H9 (cell line): ENCODE measurements at regions not wholly inside any gene's neighbourhood (a gene's known extent, or its start where the extent isn't known, plus 50 kb on each side); places are given as distances from the start of the nearest gene placed in this dataset.

Experiments used
- DNase-seq: peaks from one replicate; pipeline ENCODE4 v3.0.0-alpha.2; 2017
- H2AFZ ChIP-seq: one replicate; pipeline ENCODE4 v1.6.1; 2013; ENCODE audit warnings: mild to moderate bottlenecking, low read length, control low read depth, moderate library complexity
- H2AK5ac ChIP-seq: 2 replicates; pipeline ENCODE4 v1.6.1; 2013; ENCODE audit warnings: low read length, control low read depth, mixed read lengths; ENCODE audit not compliant: insufficient read length
- H2BK120ac ChIP-seq: one replicate; pipeline ENCODE4 v1.6.1; 2013; ENCODE audit warnings: low read depth, mild to moderate bottlenecking, low read length, control low read depth, inconsistent platforms; ENCODE audit not compliant: poor library complexity, severe bottlenecking
- H2BK12ac ChIP-seq: 2 replicates; pipeline ENCODE4 v1.6.1; 2013; ENCODE audit warnings: low read length, control low read depth, mixed read lengths, low read depth; ENCODE audit not compliant: insufficient read length
- H2BK15ac ChIP-seq: 2 replicates; pipeline ENCODE4 v1.6.1; 2013; ENCODE audit warnings: low read depth, low read length, control low read depth
- H2BK20ac ChIP-seq: one replicate; pipeline ENCODE4 v1.6.1; 2013; ENCODE audit warnings: low read depth, mild to moderate bottlenecking, low read length, control low read depth, inconsistent platforms; ENCODE audit not compliant: poor library complexity, severe bottlenecking
- H2BK5ac ChIP-seq: 2 replicates; pipeline ENCODE4 v1.6.1; 2013; ENCODE audit warnings: low read length, control low read depth, mixed read lengths; ENCODE audit not compliant: insufficient read length
- H3K14ac ChIP-seq: 2 replicates; pipeline ENCODE4 v1.6.1; 2013; ENCODE audit warnings: low read length, control low read depth; ENCODE audit not compliant: insufficient read depth
- H3K18ac ChIP-seq: 2 replicates; pipeline ENCODE4 v1.6.1; 2013; ENCODE audit warnings: low read depth, mild to moderate bottlenecking, mixed read lengths, low read length, control low read depth; ENCODE audit not compliant: insufficient read length
- H3K23ac ChIP-seq: 2 replicates; pipeline ENCODE4 v1.6.1; 2013; ENCODE audit warnings: low read length, control low read depth, mixed read lengths, low read depth; ENCODE audit not compliant: insufficient read length
- H3K23me2 ChIP-seq: 2 replicates; pipeline ENCODE4 v1.6.1; 2013; ENCODE audit warnings: low read depth, mild to moderate bottlenecking, mixed read lengths, low read length, control low read depth; ENCODE audit not compliant: insufficient read length, poor library complexity, severe bottlenecking
- H3K27ac ChIP-seq: 2 replicates; pipeline ENCODE4 v1.5.1; 2013; ENCODE audit warnings: low read length, control low read depth, mixed read lengths, low read depth; ENCODE audit not compliant: insufficient read length
- H3K27me3 ChIP-seq: 2 replicates; pipeline ENCODE4 v1.6.1; 2013; ENCODE audit warnings: low read length, control low read depth, inconsistent platforms; ENCODE audit not compliant: insufficient read depth
- H3K4ac ChIP-seq: 2 replicates; pipeline ENCODE4 v1.6.1; 2013; ENCODE audit warnings: low read depth, mild to moderate bottlenecking, control low read depth, inconsistent platforms, low read length, moderate library complexity
- H3K4me1 ChIP-seq: 2 replicates; pipeline ENCODE4 v1.6.1; 2013; ENCODE audit warnings: low read length, control low read depth, inconsistent platforms; ENCODE audit not compliant: insufficient read depth
- H3K4me2 ChIP-seq: 2 replicates; pipeline ENCODE4 v1.6.1; 2013; ENCODE audit warnings: low read length, control low read depth, mixed read lengths; ENCODE audit not compliant: insufficient read length, insufficient read depth
- H3K56ac ChIP-seq: 2 replicates; pipeline ENCODE4 v1.6.1; 2013; ENCODE audit warnings: low read depth, mild to moderate bottlenecking, mixed read lengths, low read length, control low read depth; ENCODE audit not compliant: insufficient read length
- H3K79me1 ChIP-seq: 2 replicates; pipeline ENCODE4 v1.6.1; 2013; ENCODE audit warnings: low read depth, mild to moderate bottlenecking, moderate library complexity, low read length, control low read depth, inconsistent platforms; ENCODE audit not compliant: insufficient read depth, poor library complexity, severe bottlenecking
- H3K79me2 ChIP-seq: 2 replicates; pipeline ENCODE4 v1.6.1; 2013; ENCODE audit warnings: low read length, control low read depth, inconsistent platforms; ENCODE audit not compliant: insufficient read depth
- H3K9ac ChIP-seq: 2 replicates; pipeline ENCODE4 v1.6.1; 2013; ENCODE audit warnings: low read length, control low read depth, mixed read lengths; ENCODE audit not compliant: insufficient read length; ENCODE audit errors: extremely low read depth
- H3K9me3 ChIP-seq: one replicate; pipeline ENCODE4 v1.6.1; 2013; ENCODE audit warnings: low read depth, low read length, inconsistent platforms; ENCODE audit not compliant: control insufficient read depth
- H3T11ph ChIP-seq: one replicate; pipeline ENCODE4 v1.6.1; 2013; ENCODE audit warnings: mild to moderate bottlenecking, low read length, control low read depth, inconsistent platforms
- H4K20me1 ChIP-seq: one replicate; pipeline ENCODE4 v1.6.1; 2013; ENCODE audit not compliant: control insufficient read depth, insufficient read length, insufficient read depth
- H4K5ac ChIP-seq: 2 replicates; pipeline ENCODE4 v1.6.1; 2013; ENCODE audit warnings: low read depth, mild to moderate bottlenecking, mixed read lengths, low read length, control low read depth; ENCODE audit not compliant: insufficient read length
- H4K8ac ChIP-seq: replicated peaks from 2 replicates; pipeline ENCODE4 v1.6.1; 2013; ENCODE audit warnings: low read length, control low read depth, mixed read lengths, low read depth; ENCODE audit not compliant: insufficient read length
- H4K91ac ChIP-seq: 2 replicates; pipeline ENCODE4 v1.6.1; 2013; ENCODE audit warnings: low read depth, mild to moderate bottlenecking, moderate library complexity, mixed read lengths, low read length, control low read depth; ENCODE audit not compliant: insufficient read length
- H3K27ac Mint-ChIP-seq, 3 experiments: 2 replicates in 2 of 3; 3 replicates in 1 of 3; pipeline ENCODE4 v1.8.0; 2020 to 2021; ENCODE audit warnings: mixed read lengths in 3 of 3, mild to moderate bottlenecking in 1 of 3, moderate library complexity in 1 of 3
- H3K27me3 Mint-ChIP-seq: 2 replicates; pipeline ENCODE4 v1.8.0; 2021; ENCODE audit warnings: low read depth, mild to moderate bottlenecking, moderate library complexity, mixed read lengths
- H3K36me3 Mint-ChIP-seq, 3 experiments: 2 replicates in 2 of 3; 3 replicates in 1 of 3; pipeline ENCODE4 v1.8.0; 2020 to 2021; ENCODE audit warnings: low read depth in 3 of 3, mixed read lengths in 3 of 3; ENCODE audit not compliant: insufficient read depth in 1 of 3
- H3K4me1 Mint-ChIP-seq, 2 experiments: 2 replicates each; pipeline ENCODE4 v1.8.0; 2020; ENCODE audit warnings: mixed read lengths in 2 of 2
- H3K4me3 Mint-ChIP-seq, 2 experiments: 2 replicates in 1 of 2; 3 replicates in 1 of 2; pipeline ENCODE4 v1.8.0; 2020 to 2021; ENCODE audit warnings: mild to moderate bottlenecking in 2 of 2, mixed read lengths in 2 of 2, moderate library complexity in 1 of 2
- H3K9me3 Mint-ChIP-seq, 2 experiments: 2 replicates in 1 of 2; 3 replicates in 1 of 2; pipeline ENCODE4 v1.8.0; 2020; ENCODE audit warnings: mild to moderate bottlenecking in 2 of 2, mixed read lengths in 2 of 2, moderate library complexity in 1 of 2
- CTCF ChIP-seq: fragments of 200-600 bp; sonication (generic); conservative IDR thresholded peaks from 3 replicates; pipeline ENCODE4 v1.8.0; 2021; ENCODE audit warnings: antibody characterized with exemption, mild to moderate bottlenecking
- WGBS: extraction: QIAGEN DNeasy Blood & Tissue Kit; methylation state at CpG from one replicate; pipeline ENCODE4 v1.1.7; 2013; ENCODE audit warnings: missing lambda C conversion rate, low lambda C conversion rate, mixed read lengths; ENCODE audit not compliant: insufficient read length; ENCODE audit errors: extremely low coverage; 5-methylcytosine and 5-hydroxymethylcytosine counted together

DNA sequence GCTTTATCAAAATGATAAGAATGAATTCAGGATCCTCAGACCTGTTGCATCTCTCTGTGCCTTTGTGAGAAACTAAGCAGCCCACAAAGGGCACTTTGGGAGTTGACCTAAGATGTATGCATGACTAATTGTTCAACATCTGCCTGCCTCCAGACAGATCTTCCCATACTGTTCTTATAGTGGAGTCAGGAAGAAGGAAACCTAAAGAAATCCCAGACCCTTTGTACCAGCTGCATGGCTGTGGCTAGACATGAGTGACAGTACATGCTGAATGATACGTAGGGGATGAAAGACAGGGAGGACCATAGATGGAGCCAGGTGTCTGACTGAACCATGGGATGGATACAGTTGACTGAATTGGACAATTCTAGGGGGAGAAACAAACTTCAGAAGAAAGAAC, 148.7 kb upstream of the PCGF5 start:
- no peak overlapping the region for H2BK5ac ChIP-seq
- no peak overlapping the region for H4K5ac ChIP-seq
- no peak overlapping the region for H3K4ac ChIP-seq
- Mint-ChIP-seq H3K4me3 (no peak overlapping the region), H3K36me3 (no peaks in the 10 kb centered on the region), H3K27ac (no peak overlapping the region), H3K27me3 (peaks cover 2% of the 10 kb centered on the region), H3K9me3 (no peaks in the 10 kb centered on the region; a peak in 2 of 5 replicates), H3K4me1 (peaks cover 0 to 4% of the 10 kb centered on the region in 2 experiments; a peak in 2 of 4 replicates)
- H3K14ac ChIP-seq = no peak overlapping the region
- H3K18ac ChIP-seq = no peak overlapping the region
- no peak overlapping the region for H3K56ac ChIP-seq
- no peak overlapping the region for H2AK5ac ChIP-seq
- TF ChIP-seq CTCF = no peak
- DNase-seq = no peak
- H2BK20ac ChIP-seq = no peak overlapping the region
- H3K23me2 ChIP-seq = no peaks in the 10 kb centered on the region
- no peak overlapping the region for H4K8ac ChIP-seq
- H3K79me2 ChIP-seq = no peaks in the 10 kb centered on the region
- H4K91ac ChIP-seq = no peak overlapping the region
- H3K27me3 ChIP-seq = no peaks in the 10 kb centered on the region
- H3K4me1 ChIP-seq = no peaks in the 10 kb centered on the region
- WGBS = no CpG with 5 or more reads among the region's 1 CpG
- H2AFZ ChIP-seq = no peak overlapping the region
- H3K27ac ChIP-seq = no peak overlapping the region
- H3K79me1 ChIP-seq = no peaks in the 10 kb centered on the region
- H3K9ac ChIP-seq = no peak overlapping the region
- no peaks in the 10 kb centered on the region for H3K9me3 ChIP-seq
- H3K4me2 ChIP-seq = no peak overlapping the region
- no peak overlapping the region for H2BK15ac ChIP-seq
- H3K23ac ChIP-seq = no peak overlapping the region
- H3T11ph ChIP-seq = no peak overlapping the region
- H2BK12ac ChIP-seq = no peak overlapping the region
- no peaks in the 10 kb centered on the region for H4K20me1 ChIP-seq
- H2BK120ac ChIP-seq = no peak overlapping the region
